Transverse colon (tissue), 4 donors: ENCODE measurements at regions not wholly inside any gene's neighbourhood (a gene's known extent, or its start where the extent isn't known, plus 50 kb on each side); places are given as distances from the start of the nearest gene placed in this dataset.

Experiments used
- DNase-seq: peaks from one replicate; pipeline ENCODE4 v3.0.0-alpha.2; 2019
- H3K27ac ChIP-seq, 4 donors: fragments of 200-600 bp; sonication (generic); 2 replicates each; pipeline ENCODE4 v1.5.1; 2016 to 2018; ENCODE audit warnings: inconsistent platforms in 4 of 4
- H3K27me3 ChIP-seq: fragments of 200-600 bp; sonication (generic); 2 replicates; pipeline ENCODE4 v1.5.1; 2017; ENCODE audit warnings: inconsistent platforms
- H3K36me3 ChIP-seq, 4 donors: fragments of 200-600 bp; sonication (generic); 2 replicates each; pipeline ENCODE4 v1.5.1; 2017 to 2019; ENCODE audit warnings: inconsistent platforms in 4 of 4
- H3K4me1 ChIP-seq, 4 donors: fragments of 200-600 bp; sonication (generic); 2 replicates each; pipeline ENCODE4 v1.5.1; 2017 to 2020; ENCODE audit warnings: inconsistent platforms in 4 of 4
- H3K4me3 ChIP-seq, 4 donors: fragments of 200-600 bp; sonication (generic); 1 replicate in 1 of 4; 2 replicates in 3 of 4; pipeline versions ENCODE4 v1.5.1 to v1.6.1; 2017 to 2019; ENCODE audit warnings: inconsistent platforms in 4 of 4
- H3K9me3 ChIP-seq, 2 donors: fragments of 200-600 bp; sonication (generic); 2 replicates each; pipeline ENCODE4 v1.5.1; 2017 to 2019; ENCODE audit warnings: inconsistent platforms in 2 of 2
- EP300 ChIP-seq: sonication (generic); formaldehyde crosslinking; IDR thresholded peaks from one replicate; pipeline ENCODE4 v1.6.1; 2017; ENCODE audit warnings: antibody characterized with exemption, low read depth
- POLR2A ChIP-seq: fragments of 450-650 bp; IDR thresholded peaks from one replicate; pipeline ENCODE4 v1.6.1; 2016; ENCODE audit warnings: antibody characterized with exemption, mild to moderate bottlenecking, moderate library complexity
- POLR2AphosphoS5 ChIP-seq, 3 donors: sonication (generic); formaldehyde crosslinking; IDR thresholded peaks; one replicate each; pipeline ENCODE4 v1.6.1; 2016; ENCODE audit warnings: antibody characterized with exemption in 3 of 3
- WGBS, 2 donors: methylation state at CpG; one replicate each; pipeline ENCODE4 v1.1.5; 2018; ENCODE audit warnings: low coverage in 1 of 2; 5-methylcytosine and 5-hydroxymethylcytosine counted together
- in situ Hi-C, 4 donors: fragments of 200-750 bp; cut with MboI; loops; one replicate each; pipeline versions ENCODE4 v1.15.0 to v1.15.1; 2017; ENCODE audit warnings: low sequenced_read_pairs in 3 of 4, low pct_ligation_motif_present in 1 of 4, low pct_unique_long_range_greater_than_20kb in 1 of 4
- intact Hi-C: fragments of 100-400 bp; cut with DNase I; formaldehyde crosslinking; loops from one replicate; pipeline ENCODE4 v1.15.1; 2023; ENCODE audit warnings: low total_unique reads
- TF ChIP-seq, protein P1 (sequence below), 5 experiments: fragments of 200-600 bp in 3 of 5; fragments of 450-650 bp in 2 of 5; sonication (generic) in 3 of 5; IDR thresholded peaks; 1 replicate in 2 of 5; 2 replicates in 3 of 5; pipeline ENCODE4 v1.5.1; 2016 to 2017; ENCODE audit warnings: antibody characterized with exemption in 5 of 5, inconsistent platforms in 3 of 5, mild to moderate bottlenecking in 2 of 5, moderate library complexity in 1 of 5

DNA sequence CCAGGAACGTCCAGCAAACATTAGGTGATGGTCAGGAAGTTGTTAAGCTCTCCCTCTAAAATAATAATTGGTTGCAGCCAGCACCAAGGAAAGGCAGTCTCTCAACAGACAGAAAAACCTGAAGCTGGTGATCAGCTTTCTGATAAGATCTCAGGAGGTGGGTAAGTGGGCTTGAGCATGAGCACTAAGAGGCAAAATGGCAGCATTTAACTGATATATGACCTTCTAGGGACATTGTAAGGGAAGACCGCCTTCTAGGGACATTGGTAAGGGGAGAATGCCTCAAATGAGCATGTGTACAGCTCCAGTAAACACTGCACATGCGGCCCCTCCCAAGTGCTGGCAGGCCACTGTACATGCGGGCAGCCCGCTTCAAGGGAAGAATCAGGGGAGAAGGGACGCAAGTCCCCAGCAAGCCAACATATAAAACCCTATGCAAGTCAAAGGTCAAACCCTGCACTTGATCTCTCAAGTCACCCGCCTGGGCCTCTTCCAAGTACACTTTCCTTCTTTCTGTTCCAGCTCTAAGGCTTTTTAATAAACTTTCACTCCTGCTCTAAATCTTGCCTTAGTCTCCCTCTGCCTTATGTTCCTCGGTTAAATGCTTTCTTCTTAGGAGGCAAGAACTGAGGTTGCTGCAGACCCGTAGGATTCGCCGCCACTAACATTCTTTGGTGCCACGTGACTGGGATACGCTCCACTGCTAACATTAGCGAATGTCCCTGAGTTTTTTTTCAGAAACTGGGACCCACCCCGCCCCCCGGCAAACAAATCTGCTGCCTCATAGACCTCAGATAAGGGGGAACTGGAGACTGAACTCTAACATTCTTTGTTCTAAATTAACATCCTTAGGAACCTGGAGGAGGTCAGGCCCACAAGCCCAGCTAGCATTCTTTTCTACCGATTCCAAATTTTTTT, 463.8 kb downstream of the LPIN1 start:
- TF ChIP-seq EP300 (no peak), POLR2A (no peak), POLR2AphosphoS5 (IDR thresholded peaks at IDR 0.05) (no peak)
- TF ChIP-seq, protein P1, sequence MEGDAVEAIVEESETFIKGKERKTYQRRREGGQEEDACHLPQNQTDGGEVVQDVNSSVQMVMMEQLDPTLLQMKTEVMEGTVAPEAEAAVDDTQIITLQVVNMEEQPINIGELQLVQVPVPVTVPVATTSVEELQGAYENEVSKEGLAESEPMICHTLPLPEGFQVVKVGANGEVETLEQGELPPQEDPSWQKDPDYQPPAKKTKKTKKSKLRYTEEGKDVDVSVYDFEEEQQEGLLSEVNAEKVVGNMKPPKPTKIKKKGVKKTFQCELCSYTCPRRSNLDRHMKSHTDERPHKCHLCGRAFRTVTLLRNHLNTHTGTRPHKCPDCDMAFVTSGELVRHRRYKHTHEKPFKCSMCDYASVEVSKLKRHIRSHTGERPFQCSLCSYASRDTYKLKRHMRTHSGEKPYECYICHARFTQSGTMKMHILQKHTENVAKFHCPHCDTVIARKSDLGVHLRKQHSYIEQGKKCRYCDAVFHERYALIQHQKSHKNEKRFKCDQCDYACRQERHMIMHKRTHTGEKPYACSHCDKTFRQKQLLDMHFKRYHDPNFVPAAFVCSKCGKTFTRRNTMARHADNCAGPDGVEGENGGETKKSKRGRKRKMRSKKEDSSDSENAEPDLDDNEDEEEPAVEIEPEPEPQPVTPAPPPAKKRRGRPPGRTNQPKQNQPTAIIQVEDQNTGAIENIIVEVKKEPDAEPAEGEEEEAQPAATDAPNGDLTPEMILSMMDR (IDR thresholded peaks at IDR 0.05), result no peak
- WGBS, 2 donors, result 94 to 95% methylated on average over 3 to 17 of the region's 17 CpGs
- H3K9me3 ChIP-seq, result no peaks in the 10 kb centered on the region
- DNase-seq, result no peak
- H3K27ac ChIP-seq, result no peak overlapping the region
- in situ Hi-C loops, result no loop called here
- no peaks in the 10 kb centered on the region for H3K27me3 ChIP-seq
- H3K4me1 ChIP-seq, result no peaks in the 10 kb centered on the region
- no peaks in the 10 kb centered on the region for H3K36me3 ChIP-seq
- intact Hi-C loops, result no loop called here
- H3K4me3 ChIP-seq, result no peak overlapping the region

DNA sequence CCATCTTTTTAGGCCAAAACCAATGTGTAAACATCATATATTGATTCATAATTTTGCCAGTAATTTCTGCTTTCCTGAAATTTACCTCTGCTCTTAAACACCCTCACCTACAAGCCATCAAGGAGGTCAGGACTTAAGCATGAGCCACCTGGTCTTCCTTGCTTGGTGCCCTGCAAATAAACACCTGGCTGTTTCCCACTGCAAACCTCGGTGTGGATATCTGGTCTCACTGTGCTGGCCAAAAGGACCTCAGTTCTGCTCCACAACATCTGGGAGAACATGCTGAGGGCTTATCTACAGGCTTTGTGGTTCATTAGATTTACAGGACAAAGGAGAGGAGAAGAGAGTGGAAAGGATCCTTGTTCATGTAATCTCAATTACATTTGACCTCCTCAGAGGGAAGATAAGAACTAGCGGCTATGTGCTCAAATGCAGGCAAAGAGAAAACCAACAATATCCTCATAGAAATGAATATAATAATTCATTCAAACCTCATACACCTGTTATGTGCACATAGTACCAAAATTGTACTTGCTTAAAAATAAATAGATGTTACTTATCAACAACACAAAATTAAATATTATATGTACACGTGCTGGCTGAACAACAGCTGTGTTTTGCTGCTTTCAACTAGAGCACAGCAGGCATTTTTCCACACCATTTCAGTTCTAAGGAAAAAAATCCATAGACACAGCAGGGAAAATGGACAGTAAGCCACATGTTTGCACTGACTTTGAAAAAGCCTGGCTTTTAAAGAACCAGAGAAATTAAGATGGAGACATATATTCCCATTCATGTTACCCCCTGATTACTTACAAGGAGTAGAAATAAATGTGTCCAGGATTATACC, 465.1 kb downstream of the LPIN1 start:
- no peak overlapping the region for H3K27ac ChIP-seq
- no peaks in the 10 kb centered on the region for H3K36me3 ChIP-seq
- WGBS, 2 donors, result 58 to 97% methylated on average over 3 of the region's 3 CpGs
- H3K27me3 ChIP-seq, result no peaks in the 10 kb centered on the region
- intact Hi-C loops (no loop called here), in situ Hi-C loops (no loop called here)
- no peaks in the 10 kb centered on the region for H3K4me1 ChIP-seq
- no peak for DNase-seq
- no peaks in the 10 kb centered on the region for H3K9me3 ChIP-seq
- TF ChIP-seq, protein P1 (IDR thresholded peaks at IDR 0.05), result no peak
- TF ChIP-seq POLR2A, result no peak
- no peak for TF ChIP-seq POLR2AphosphoS5 (IDR thresholded peaks at IDR 0.05)
- no peak for TF ChIP-seq EP300
- H3K4me3 ChIP-seq, result no peak overlapping the region

DNA sequence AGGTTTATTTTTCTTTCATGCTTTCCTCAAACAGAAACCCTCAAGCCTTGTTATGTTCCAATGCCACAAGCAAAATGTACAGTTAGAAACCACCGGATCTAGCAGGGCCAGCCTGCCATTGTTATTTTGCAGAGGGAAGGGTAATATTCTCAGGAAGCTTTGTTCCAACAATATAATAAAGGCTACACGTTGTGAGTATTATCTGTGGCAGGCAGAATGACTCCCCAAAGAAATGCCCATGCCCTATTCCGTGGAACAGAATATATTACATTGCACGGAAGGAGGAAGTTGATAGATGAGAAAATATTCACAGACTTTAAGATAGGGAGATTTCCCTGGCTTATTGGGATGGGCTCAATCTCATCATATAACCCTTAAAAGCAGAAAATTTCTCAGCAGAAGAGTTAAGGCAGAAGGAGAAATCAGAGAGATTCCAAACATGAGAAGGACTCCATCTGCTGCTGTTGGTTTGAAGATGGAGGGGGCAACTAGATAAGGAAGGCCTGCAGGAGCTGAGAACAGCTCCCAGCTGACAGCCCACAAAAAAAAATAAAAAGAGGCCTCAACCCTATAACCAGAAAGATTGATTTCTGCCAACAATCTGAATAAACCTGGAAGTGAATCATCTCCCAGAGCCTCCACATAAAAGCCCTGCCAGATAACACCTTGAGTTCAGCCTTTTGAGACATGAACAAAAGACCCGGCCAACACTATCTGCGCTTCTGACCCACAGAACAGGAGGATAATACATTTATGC, 466.6 kb downstream of the LPIN1 start:
- TF ChIP-seq POLR2AphosphoS5 (IDR thresholded peaks at IDR 0.05) (no peak), EP300 (no peak), POLR2A (no peak)
- TF ChIP-seq, protein P1 (IDR thresholded peaks at IDR 0.05), result no peak
- 71 to 81% methylated on average over 6 of the region's 6 CpGs for WGBS, 2 donors
- Histone ChIP-seq H3K4me3 (no peak overlapping the region), H3K9me3 (no peaks in the 10 kb centered on the region), H3K27me3 (no peaks in the 10 kb centered on the region), H3K4me1 (no peaks in the 10 kb centered on the region), H3K27ac (no peak overlapping the region), H3K36me3 (no peaks in the 10 kb centered on the region)
- intact Hi-C loops (no loop called here), in situ Hi-C loops (no loop called here)
- no peak for DNase-seq

DNA sequence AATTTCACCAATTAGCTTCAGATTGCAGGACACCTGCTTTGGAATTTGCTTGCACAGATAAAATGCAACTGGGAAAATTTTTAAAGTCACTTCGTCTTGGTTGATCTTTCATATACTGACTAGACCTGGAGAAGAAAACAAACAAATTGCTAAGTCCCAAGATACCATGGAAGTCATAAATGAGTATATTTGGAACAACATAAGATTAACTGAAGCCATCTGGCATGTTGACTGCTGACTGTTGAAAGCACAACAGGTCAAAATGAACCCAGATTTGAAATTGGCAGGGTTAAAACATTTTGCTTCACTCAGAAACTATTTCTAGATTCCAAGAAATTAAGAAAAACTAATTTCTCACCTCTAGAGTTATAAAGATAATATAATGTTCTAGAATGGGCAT, 470.7 kb downstream of the LPIN1 start:
- Histone ChIP-seq H3K27me3 (no peaks in the 10 kb centered on the region), H3K27ac (no peak overlapping the region), H3K4me3 (no peak overlapping the region), H3K9me3 (no peaks in the 10 kb centered on the region), H3K36me3 (no peaks in the 10 kb centered on the region), H3K4me1 (no peaks in the 10 kb centered on the region)
- intact Hi-C loops, result no loop called here
- DNase-seq, result no peak
- TF ChIP-seq POLR2AphosphoS5 (IDR thresholded peaks at IDR 0.05), result no peak
- TF ChIP-seq EP300, result no peak
- TF ChIP-seq, protein P1 (IDR thresholded peaks at IDR 0.05), result no peak
- TF ChIP-seq POLR2A, result no peak
- in situ Hi-C loops, result no loop called here
- WGBS, 2 donors, result 76 to 78% methylated on average over 1 of the region's 1 CpG
